HL-60/S4 treated with phorbol 12-myristate 13-acetate at 8.2 ng/mL for 4 days and 3 days (cell line): ENCODE measurements at regions not wholly inside any gene's neighbourhood (a gene's known extent, or its start where the extent isn't known, plus 50 kb on each side); places are given as distances from the start of the nearest gene placed in this dataset.
"Not testable (repeated sequence)": the region's sequence is repeated elsewhere in the genome, so short reads cannot be mapped to it uniquely, and the experiment has no call there.

Experiments
- in situ Hi-C: fragments of 300-500 bp; cut with MboI; formaldehyde crosslinking; loops from 2 replicates; pipeline ENCODE4 v1.15.0; 2022; ENCODE audit warnings: low sequenced_read_pairs

DNA sequence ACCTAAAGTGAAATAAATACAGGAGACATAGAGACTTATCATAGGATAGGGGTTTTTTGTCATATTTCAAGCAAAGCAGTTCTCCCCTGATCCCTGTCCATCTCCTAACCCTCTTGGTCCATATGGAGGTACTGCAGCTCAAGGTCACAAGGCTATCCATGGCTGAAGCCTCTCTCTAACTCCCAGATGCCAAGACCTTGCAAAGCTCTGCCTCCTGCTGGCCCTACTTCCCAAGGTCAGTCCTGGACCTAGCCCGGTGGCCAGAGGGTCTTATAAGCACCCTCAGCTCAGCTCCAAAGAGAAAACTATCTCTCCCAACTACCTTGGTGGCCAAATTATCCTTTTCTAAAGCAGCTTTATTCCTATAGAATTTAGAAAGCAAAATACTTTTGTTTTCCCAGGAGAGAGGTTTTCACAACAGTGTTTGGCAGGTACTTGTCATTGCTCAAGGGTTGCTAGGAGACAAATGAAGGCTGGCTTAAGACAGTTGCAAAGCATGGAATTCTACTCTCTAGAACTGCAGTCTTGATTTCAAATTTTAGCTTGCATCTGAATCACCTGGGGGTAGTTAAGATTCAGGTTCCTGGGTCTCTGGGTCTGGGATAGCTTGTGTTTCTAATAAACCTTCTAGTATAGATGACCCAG, 121.5 kb downstream of the XCL2 start:
- in situ Hi-C loops, result no loop called here

DNA sequence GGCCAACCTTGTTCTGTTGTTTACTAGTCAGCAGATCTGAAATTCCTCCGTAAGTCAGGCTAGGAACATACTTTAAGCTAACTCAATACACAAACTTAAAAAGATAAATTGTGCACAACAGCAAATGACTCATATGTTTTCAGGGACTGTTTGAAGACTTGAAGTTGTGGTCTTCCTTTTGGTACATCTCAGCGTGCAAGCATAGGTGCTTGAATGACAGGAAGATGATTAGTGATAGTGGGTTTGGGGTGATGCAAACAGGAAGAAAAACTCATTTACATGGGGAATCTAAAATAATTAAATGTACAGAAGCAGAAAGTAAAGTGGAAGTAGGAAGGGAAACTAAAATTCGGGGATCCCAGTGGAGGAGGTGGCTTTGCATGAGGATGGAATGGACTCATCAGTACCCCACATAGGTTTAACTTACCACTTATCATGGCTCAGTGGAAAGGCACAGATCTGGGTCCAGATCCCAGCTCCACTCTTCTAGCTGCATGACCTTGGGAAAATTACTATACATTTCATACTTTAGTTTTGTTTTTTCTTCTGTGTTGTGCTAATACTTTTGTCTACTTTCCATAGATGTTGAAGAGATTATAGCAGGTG, 122.3 kb downstream of the XCL2 start:
- in situ Hi-C loops, result no loop called here

GRCh38 chr1:168420177-168420576, 123.6 kb downstream of the XCL2 start:
- in situ Hi-C loops, result no loop called here

- in situ Hi-C loops, result no loop called here
Measured at GRCh38 chr1:168419736-168420135, 124.1 kb downstream of the XCL2 start.

DNA sequence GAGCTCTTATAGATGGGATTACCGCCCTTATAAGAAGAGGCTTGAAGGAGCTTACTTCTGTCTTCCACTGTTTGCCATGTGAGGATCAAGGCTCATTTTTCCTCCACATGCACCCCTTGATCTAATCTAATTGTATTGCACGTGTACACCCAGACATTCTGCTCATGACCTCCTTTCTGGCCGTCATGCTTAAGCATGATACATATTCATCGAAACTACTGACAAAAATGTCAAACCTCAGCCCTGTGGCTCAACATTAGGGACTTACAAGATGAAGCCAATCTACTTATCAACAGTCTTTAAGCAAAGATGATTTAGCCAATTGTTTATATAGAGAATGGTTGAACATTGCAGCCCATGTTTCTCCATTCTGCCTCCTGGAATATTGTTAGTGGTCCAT, 127.6 kb downstream of the XCL2 start:
- in situ Hi-C loops, result no loop called here

DNA sequence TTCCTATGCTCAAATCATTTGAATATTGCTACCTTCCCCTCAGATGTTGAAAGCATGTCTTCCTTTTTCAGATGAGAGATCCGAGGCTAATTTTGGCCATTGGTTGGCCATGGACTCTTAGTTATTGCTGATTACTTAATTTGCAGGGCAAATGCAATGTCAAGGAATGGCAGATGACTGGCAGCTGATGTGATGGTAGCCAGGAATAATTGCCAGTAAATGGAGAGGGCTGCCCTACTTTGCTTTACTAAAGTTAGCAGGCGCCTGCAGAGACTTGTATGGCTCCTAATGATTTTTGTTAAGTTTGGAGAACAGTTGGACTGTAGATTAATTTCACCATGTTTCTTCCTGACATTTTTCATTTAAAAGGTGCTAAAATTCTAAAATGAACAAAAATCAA, 128.9 kb downstream of the XCL2 start:
- in situ Hi-C loops, result no loop called here

- in situ Hi-C loops, result no loop called here
Measured at GRCh38 chr1:168410464-168410863, 129.8 kb downstream of the TBX19 start.

GRCh38 chr1:168408884-168409283, 128.2 kb downstream of the TBX19 start:
- in situ Hi-C loops, result no loop called here

DNA sequence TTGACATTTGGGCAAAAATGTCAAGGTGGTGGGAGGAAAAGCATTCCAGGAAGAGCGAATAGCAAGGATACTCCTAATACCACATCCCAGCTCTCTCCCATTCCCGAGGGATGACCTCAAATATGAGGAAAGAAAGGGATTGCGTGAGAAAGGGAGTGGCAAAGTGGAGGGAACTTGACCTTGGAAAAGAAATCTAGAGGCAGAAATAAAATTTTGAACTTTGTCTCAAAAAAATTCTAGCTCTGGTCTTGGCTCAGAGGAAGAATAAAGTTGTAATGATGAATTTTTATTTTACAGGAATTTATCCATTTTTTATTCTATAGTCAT, 127.8 kb downstream of the TBX19 start:
- in situ Hi-C loops, result no loop called here

DNA sequence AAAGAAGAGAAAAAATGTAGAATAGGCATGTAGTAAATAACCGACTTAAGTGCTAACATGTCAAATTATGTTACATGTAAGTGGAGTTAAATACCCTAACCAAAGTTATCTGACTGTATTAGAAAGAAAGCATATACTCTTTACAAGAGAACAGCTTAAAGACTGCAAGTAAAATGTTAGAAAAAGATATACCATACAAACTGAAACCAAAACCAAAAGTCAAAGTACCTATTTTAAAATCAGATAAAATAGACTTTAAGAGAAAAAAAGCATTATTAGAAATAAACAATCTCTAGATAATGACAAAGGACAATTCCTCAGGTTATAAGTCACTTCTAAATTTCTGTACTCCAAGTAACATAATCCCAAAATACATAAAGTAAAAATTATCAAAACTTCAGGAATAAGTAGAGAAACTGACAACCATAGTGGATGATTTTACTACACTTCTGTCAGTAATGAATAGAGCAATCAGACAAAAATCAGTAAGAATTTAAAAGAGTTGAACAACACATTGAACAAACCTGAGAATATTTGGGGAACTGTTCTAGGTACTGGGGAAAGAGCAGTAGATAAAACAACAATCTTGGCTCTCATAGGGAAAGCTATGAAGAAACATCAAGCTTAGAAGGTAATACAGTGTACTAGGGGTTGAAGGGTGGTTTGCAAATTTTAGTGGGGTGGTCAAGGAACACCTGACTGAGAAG, 127.3 kb downstream of the TBX19 start:
- in situ Hi-C loops, result no loop called here

- in situ Hi-C loops, result no loop called here
Measured at GRCh38 chr1:168405906-168406549, 125.4 kb downstream of the TBX19 start.

- in situ Hi-C loops, result no loop called here
Measured at GRCh38 chr1:168403140-168403539, 122.5 kb downstream of the TBX19 start.

GRCh38 chr1:168402466-168402865, 121.8 kb downstream of the TBX19 start:
- in situ Hi-C loops, result not testable (repeated sequence)

DNA sequence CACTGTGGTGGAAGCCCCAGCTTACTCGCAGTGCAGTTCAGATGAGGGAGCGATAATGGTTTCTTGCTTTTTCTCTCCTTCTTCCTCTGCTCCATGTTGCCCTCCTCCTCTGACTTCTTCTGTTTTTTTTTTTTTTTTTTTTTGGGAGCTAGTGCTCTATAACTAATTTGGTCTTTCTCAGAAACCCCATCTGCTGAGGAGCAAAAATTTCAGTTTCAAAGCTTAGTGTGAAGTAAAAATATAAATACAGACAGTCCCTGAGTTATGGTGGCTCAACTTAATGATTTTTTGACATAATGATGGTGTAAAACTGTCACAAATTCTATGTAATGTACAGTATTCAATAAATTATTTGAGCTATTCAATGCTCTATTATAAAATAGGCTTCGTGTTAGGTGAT, 120.7 kb downstream of the TBX19 start:
- in situ Hi-C loops, result no loop called here

- in situ Hi-C loops, result no loop called here
Measured at GRCh38 chr1:168400139-168400538, 119.5 kb downstream of the TBX19 start.

DNA sequence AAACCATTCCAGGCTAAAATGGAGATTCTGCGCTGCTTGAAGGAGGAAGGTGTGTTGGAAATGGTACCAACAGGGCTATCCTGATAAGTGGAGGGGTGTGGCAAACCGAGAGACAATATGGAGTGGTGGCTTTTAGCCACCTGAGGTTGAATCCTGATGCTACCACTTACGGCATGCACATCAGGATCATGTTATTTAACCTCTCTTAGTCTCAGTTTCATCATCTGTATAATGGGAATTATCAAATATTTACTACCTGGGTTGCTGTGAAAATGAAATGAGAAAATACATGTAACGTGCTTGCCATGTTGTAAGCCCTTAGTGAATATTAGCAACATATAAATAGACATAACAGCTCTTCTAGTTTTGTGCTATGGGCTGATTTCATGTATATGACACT, 117.1 kb downstream of the TBX19 start:
- in situ Hi-C loops, result no loop called here

- in situ Hi-C loops, result no loop called here
Measured at GRCh38 chr1:168396940-168397684, 116.4 kb downstream of the TBX19 start.

GRCh38 chr1:168396508-168396907, 115.8 kb downstream of the TBX19 start:
- in situ Hi-C loops, result no loop called here

DNA sequence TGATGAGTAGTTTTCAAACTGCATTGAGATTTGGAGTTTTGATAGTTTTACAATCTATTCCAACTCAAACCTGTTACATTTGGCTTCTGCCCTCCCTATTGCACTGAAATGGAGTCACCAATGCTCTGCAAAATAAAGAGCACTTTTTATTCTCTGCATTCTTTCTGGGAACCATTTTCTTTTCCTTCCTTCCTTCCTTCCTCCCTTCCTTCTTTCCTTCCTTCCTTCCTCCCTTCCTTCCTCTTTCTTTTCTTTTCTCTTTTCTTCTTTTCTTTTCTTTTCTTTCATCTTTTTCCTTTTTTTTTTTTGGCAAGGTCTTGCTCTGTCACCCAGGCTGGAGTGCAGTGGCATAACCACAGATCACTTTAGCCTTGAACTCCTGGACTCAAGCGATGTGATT, 114.2 kb downstream of the TBX19 start:
- in situ Hi-C loops, result no loop called here

DNA sequence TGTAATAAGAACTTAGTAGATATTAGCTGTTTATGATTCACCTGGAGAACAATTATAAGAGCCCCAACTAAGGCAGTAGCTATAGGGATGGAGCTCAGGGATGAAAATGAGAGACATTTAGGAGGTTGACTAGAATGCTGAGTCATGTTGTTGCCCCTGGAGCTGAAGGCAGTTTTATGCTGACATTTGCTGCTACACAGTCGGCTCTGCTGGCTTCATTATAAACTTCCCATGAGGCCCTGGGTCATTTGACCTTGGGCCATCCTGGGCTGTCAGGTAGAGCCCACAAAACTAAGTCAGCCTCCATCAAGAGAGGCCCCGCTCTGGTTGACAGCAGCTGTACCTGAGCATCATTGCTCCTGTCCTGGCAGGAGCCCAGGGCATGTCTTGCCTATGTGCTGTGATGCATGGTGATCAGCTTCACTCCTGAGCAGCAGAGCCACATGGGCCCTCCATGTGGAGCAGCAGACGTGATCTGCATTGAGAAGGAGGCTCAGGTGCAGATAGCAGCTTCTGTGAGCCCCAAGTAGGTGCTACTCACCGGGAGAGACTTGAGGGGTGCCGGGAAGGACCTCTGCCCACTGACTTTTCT, 112.4 kb downstream of the TBX19 start:
- in situ Hi-C loops, result no loop called here
